ENCODE measurements at regions not wholly inside any gene's neighbourhood (a gene's known extent, or its start where the extent isn't known, plus 50 kb on each side); places are given as distances from the start of the nearest gene placed in this dataset.

DNA sequence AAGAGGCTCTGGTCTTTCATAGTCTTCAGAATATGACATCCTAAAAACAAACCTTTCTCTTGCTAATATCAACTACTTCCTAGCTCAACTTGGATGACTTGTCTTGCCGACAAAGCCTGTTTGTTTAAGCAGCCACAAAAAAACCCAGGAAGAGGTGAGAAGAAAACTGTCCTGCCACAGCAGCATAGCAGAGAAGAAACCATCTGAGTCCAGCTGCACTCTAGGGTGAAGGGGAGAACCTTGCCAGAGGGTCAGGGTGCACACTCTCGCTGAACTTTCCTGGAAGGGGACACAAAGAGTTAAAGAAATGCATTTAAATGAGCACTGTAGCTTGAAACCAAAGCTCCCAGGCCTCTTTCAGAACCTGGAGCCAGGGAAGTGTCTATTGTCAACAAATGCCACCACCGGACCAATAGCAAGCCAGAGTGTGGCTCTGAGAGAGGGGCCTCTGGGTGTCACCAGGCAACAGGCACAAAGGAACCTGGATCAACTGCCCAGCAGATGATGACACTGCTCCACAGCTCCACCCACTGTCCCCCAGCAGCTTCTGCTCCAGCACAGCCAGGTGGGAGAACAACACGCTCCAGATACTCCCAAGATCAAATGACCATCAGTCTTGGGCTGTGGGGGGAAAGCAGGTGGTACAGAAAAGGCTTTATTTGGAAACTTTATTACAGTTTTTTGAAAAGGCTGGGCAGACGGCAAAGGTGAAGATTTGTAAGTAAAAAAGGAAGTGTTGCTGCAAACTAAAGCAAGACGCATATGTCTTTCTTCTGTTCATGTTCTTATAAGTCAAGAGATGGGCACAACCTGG is 105.7 kb downstream of the RASSF10 start:
- TF ChIP-seq, protein P1, sequence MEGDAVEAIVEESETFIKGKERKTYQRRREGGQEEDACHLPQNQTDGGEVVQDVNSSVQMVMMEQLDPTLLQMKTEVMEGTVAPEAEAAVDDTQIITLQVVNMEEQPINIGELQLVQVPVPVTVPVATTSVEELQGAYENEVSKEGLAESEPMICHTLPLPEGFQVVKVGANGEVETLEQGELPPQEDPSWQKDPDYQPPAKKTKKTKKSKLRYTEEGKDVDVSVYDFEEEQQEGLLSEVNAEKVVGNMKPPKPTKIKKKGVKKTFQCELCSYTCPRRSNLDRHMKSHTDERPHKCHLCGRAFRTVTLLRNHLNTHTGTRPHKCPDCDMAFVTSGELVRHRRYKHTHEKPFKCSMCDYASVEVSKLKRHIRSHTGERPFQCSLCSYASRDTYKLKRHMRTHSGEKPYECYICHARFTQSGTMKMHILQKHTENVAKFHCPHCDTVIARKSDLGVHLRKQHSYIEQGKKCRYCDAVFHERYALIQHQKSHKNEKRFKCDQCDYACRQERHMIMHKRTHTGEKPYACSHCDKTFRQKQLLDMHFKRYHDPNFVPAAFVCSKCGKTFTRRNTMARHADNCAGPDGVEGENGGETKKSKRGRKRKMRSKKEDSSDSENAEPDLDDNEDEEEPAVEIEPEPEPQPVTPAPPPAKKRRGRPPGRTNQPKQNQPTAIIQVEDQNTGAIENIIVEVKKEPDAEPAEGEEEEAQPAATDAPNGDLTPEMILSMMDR (IDR thresholded peaks at IDR 0.05), result peak; percentile 21; the same call in 1 of the 2 replicates
- no peak for TF ChIP-seq ZFX (IDR thresholded peaks at IDR 0.05; ENCODE audit: borderline replicate concordance)
- H3K27ac ChIP-seq, result no peak overlapping the region

DNA sequence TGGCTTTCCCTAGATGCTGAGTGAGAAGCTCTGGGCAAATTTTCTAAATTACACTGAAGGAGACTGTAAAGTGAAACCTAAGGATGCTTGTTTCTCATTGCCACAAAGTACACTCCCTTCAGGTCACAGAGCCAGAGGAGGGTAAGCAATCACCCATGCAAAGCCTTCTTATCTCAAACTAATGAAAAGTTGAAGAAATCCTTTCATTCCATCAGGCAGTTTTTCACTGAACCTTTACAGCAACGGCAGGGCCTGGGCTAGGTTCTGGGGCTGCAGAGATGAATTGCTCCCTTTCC is 106.2 kb downstream of the RASSF10 start:
- TF ChIP-seq, protein P1 (IDR thresholded peaks at IDR 0.05), result no peak
- no peak for TF ChIP-seq ZFX (IDR thresholded peaks at IDR 0.05; ENCODE audit: borderline replicate concordance)
- no peak overlapping the region for H3K27ac ChIP-seq

DNA sequence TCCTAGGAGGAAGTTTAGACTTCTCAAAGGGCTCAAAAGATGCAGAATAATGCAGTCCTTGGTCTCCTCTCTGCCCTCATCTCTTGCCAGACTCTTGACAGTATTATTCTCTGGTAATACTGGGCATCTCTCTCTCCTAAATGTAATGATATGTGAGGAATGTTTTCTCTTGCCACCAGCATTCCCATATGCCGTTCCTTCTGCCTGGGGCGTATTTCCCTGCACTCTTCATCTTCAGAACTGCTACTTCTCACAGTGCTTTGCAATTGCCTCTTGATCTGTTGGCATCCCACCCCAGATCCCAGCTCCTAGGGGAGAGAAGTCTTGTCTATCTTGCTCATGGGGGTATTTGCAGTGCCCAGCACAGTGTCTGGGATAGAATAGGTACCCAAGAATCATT is 107.4 kb downstream of the RASSF10 start:
- TF ChIP-seq ZFX (IDR thresholded peaks at IDR 0.05; ENCODE audit: borderline replicate concordance), result no peak
- TF ChIP-seq, protein P1 (IDR thresholded peaks at IDR 0.05), result no peak
- H3K27ac ChIP-seq, result no peak overlapping the region

DNA sequence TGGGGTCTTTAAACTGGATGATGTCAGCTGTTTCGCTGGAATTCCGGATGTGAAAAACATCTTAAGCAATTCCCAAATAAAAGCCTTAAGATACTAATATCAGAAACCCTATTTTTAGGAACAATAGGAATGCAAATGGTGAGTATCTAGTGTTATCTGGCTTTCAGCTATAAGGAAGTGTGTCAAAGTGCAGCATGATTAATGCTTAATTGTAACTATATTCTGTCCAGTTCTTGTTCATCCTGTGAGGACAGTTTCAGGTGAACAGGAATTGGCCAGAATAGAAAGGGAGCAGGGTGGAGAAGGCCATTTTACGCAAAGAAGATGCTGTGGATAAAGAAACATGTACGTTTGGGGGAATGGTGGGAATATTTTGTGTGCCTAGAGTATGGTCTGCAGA is 108.2 kb downstream of the RASSF10 start:
- TF ChIP-seq, protein P1 (IDR thresholded peaks at IDR 0.05), result no peak
- H3K27ac ChIP-seq, result no peak overlapping the region

DNA sequence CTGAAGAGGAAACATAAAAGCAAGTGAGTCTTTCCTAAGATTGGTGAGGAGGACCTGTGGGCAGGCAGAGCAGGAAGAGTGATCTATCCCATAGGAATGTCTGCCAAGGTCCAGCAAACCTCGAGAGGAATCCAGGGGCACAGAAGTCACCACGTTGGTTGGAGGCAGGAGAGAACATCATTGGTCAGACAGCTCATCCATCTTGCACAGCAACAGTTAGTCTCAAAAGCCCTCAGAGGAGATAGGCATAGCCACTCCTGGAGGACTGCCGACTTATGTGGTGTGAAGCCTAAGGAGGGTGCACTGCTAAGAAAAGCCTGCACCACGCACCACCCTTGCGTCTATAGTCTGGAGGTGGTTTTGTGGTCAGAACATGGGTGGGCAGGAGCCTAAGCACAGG is 109.1 kb downstream of the RASSF10 start:
- no peak overlapping the region for H3K27ac ChIP-seq
- TF ChIP-seq, protein P1 (IDR thresholded peaks at IDR 0.05), result no peak
- no peak for TF ChIP-seq ZFX (IDR thresholded peaks at IDR 0.05; ENCODE audit: borderline replicate concordance)

DNA sequence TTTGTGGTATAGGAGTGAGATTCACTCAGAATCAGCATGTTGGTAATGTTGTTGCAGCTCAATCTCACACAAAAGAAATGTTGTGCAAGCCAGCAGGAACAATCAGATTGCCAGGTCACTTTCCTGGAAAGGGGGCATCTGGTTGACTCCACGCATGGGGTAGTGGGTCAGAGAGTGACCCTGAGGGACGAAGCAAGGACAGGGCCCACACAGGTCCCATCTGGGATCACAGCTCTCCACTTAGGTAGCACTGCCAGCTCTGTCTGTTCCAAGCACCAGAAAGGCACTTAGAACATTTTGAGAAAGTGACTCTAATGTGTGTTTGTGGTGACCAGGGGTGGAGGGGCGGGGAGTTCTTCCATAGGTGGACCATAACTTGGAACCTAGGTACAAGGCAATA is 109.5 kb downstream of the RASSF10 start:
- no peak overlapping the region for H3K27ac ChIP-seq
- TF ChIP-seq ZFX (IDR thresholded peaks at IDR 0.05; ENCODE audit: borderline replicate concordance), result no peak
- TF ChIP-seq, protein P1 (IDR thresholded peaks at IDR 0.05), result no peak

DNA sequence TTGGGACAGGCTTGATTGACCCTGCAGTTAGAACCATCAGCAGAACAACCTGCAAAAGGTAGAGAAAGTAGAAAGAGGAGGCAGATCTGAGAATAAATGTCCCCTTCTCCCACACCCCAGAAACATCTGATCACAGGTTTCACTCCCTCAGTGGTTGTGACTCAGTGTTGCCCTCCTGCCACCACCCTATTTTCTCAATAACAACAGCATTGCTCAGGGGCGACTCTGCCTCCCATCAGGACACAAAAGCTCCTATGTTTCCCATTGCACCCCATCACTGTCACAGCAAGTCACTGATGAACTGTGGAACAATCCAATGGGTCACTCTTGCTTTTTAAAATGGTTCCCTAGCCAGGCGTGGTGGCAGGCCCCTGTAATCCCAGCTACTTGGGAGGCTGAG is 110.2 kb downstream of the RASSF10 start:
- H3K27ac ChIP-seq, result no peak overlapping the region
- TF ChIP-seq, protein P1 (IDR thresholded peaks at IDR 0.05), result no peak

Data from 22Rv1 (cell line).